Glomerular visceral epithelial cell (primary cell): ENCODE measurements at regions not wholly inside any gene's neighbourhood (a gene's known extent, or its start where the extent isn't known, plus 50 kb on each side); places are given as distances from the start of the nearest gene placed in this dataset.

Experiments used
- DNase-seq: peaks from one replicate; pipeline ENCODE4 v3.0.0-alpha.2; 2016; ENCODE audit errors: extremely low spot score

GRCh38 chr18:24786027-24786426 is 325.6 kb downstream of the HRH4 start:
- DNase-seq, result no peak

- DNase-seq, result no peak
Measured at GRCh38 chr18:24790347-24790746, 329.9 kb downstream of the HRH4 start.

- no peak for DNase-seq
Measured at GRCh38 chr18:24791751-24792545, 331.5 kb downstream of the HRH4 start.

DNA sequence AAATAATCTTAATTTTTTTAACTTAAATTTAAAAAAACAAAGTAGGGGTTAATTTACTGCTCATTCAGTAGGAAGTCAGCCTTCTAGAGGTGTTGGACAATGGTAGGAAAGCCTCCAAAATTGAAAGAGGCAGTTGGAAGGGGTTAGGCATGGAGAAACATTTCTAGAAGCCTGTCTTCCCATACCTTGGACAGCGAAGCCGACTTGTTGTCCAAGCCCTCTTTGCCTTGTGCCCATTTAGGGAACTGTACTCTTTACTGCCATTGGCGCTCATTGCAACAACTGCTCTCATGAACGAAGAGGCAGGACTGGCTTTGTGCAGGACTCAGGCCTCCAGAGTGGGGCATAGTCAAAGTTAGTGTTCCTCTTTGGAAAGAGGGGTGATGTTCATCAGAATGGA is 333.3 kb downstream of the HRH4 start:
- no peak for DNase-seq

- DNase-seq, result no peak
Measured at GRCh38 chr18:24795129-24795528, 334.7 kb downstream of the HRH4 start.

DNA sequence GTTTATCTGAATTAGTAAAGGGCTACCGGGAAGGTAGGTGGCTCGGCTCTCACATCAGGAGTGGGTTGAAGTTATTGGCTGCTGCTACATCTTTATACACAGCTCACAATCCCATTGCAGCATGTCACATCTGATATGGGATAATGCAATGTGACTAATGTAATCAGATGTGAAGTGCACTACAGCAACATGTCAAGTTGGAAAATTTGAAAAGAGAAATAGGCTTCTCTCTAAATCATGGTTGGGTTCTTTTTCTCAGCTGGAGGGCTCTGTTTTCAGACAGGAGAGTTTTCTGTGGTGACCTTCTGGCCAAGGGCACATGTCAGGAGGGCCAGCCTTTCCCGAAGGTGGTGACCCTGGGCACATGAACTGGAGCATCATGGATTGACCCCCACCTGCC is 337.5 kb downstream of the HRH4 start:
- no peak for DNase-seq

GRCh38 chr18:24799176-24799575 is 338.7 kb downstream of the HRH4 start:
- no peak for DNase-seq

- DNase-seq, result no peak
Measured at GRCh38 chr18:24799720-24800119, 339.3 kb downstream of the HRH4 start.

GRCh38 chr18:24801001-24801400 is 340.6 kb downstream of the HRH4 start:
- no peak for DNase-seq

GRCh38 chr18:24802456-24802855 is 342.0 kb downstream of the HRH4 start:
- no peak for DNase-seq

DNA sequence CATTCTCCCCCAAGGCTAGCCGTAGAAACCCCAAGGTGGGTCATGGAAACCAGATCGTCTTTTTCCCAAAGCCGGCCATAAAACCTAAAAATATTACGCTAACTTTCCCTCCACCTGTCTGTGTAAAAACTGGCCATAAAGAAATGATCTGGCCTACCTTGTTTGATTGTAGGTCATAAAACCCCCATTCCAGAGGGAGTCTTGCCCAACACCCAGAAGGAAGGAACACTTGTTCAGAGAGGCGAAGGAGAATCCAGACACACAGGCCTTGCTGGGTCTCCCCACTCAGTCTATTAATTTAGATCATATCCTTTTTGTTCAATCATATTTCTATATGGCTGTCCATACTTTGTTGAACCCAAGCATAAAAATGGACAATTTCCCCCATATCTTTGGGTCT is 344.7 kb downstream of the HRH4 start:
- no peak for DNase-seq

GRCh38 chr18:24809173-24809950 is 348.9 kb downstream of the HRH4 start:
- no peak for DNase-seq

DNA sequence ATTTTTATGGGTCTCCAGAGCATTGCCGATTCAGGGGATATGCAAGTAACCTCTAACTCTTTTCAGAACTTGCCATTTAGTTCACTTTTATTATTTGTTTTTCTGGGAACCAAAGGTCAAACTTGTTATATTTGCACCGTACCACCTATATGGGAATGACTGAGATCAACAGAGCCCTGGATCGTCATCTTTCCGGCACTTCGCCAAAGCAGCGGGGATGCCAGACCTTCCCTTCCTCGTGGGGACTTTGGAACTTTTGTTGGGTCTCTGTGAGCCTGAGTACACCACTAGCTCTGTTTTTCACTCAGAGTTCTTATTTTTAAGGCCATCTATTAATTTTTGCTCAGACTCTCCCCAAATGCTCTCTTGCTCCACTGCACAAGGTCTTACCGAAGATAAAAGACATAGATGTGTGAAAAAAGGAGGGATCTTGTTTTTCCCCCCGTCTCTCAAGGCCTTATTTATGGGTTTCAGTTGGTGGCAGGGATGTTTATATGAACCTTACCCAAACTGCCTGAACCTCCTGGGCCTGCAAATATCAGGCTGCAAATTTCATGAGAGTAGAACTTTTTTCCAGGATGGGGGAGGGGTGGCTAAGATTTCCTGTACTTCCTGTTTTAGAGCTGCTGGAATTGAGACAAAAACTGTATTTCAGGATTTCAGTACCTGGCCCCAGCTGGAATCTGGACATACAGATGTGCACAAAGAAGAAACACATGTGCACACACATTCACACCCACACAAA is 350.3 kb downstream of the HRH4 start:
- no peak for DNase-seq

DNA sequence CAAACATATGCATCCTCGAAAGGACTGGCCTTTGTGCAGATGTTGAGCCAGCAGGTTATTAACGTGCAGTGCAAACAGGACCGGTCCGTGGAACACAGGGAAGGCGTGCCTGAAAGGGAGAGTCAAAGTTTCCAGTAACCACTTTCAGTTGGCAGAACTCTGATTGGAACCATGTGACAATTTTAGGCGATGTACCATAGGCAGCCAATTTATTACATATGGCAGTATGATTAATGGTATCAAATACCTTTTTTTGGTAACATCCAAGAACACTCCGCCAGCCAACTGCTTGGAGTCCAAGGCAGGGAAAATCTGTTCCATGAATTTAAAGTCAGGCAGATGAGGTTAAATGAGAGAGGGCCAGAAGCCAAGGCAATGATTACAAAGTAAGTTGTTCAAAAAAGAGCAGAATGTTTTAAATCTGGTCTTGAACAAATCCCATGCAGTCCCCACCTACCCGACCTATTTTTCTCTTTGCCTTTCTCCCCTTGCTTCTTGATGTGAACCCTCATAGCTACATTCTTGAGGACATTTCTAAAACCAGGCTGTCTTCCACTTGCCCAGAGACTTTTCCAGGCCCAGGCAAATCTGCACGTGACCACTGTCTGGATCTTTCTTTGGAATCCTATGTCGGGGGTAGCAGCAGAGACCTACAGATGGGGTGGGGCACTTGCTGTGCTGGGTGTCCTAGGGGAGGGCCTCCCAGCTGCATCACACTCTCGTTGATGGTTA is 351.7 kb downstream of the HRH4 start:
- no peak for DNase-seq

GRCh38 chr18:24814521-24814920 is 354.1 kb downstream of the HRH4 start:
- DNase-seq, result no peak

GRCh38 chr18:24817150-24817549 is 356.7 kb downstream of the HRH4 start:
- no peak for DNase-seq

- no peak for DNase-seq
Measured at GRCh38 chr18:24817587-24818371, 357.3 kb downstream of the HRH4 start.

GRCh38 chr18:24818441-24818840 is 358.0 kb downstream of the HRH4 start:
- DNase-seq, result no peak

DNA sequence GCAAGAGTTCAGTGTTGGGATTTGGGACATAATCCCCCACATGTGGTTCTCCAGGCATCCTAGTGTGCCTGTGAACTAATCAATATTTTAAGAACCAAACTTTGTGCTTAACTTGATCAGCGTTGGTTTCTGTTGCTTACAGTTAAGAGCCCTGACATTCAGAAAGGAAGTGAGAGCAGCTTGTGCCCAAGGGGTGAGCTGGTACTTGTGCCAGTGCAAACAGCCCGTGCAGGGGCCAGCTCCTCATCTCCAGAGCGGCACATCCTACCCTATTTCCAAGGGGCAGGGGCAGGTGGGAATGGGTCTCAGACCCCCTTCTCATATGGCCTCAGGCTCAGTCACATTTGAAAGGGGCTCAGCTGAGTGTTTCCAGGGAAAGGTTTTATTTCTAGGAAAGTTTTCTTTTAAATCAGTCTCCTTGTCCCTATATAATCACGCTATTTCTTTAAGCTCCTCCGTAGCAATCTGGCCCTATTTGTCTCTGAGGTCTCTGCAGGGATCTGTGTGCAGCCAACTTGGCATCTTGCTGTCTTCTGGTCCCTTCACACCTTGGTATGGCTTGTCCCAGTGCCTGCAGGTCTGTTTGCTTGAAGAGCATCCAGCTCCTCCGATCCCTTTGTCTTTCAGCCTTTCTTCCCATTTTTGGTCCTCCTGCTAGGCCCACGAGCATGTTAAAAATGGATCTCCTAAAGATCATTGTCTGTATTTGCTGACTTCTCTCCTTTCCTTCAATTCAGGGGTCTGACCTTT is 358.9 kb downstream of the HRH4 start:
- no peak for DNase-seq

DNA sequence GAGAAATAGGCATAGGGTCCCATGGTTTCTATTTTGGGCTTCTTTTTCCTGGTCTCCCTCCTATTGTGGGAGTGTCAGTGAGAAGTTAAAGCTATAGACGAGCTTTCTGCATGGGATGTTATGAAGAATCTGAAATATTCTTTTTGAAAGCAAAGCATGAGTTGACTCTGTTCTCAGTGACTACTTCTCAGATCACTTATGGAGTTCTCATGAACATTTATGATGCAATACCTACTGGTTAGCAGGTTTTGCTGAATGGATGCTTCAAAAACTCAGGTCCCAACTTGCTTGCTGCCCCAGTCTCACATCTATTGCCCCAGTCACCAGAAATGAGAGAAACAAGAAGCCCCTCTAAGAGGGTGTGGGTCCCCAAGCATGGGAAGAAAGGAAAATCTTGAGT is 365.0 kb downstream of the HRH4 start:
- DNase-seq, result no peak
